SK-N-MC (cell line): ENCODE measurements at regions not wholly inside any gene's neighbourhood (a gene's known extent, or its start where the extent isn't known, plus 50 kb on each side); places are given as distances from the start of the nearest gene placed in this dataset.

ENCODE experiments used
- DNase-seq: peaks from one replicate; pipeline ENCODE4 v3.0.0-alpha.2; 2011; ENCODE audit warnings: low read depth, low spot score
- H3K27ac ChIP-seq: fragments of 200-600 bp; sonication (generic); 2 replicates; pipeline ENCODE4 v1.5.1; 2016; ENCODE audit warnings: mixed run types
- H3K36me3 ChIP-seq: fragments of 200-600 bp; sonication (generic); 2 replicates; pipeline ENCODE4 v1.6.1; 2017; ENCODE audit warnings: antibody characterized with exemption, low read length, mixed read lengths; ENCODE audit not compliant: insufficient read depth
- H3K4me3 ChIP-seq: fragments of 200-600 bp; sonication (generic); 2 replicates; pipeline ENCODE4 v1.5.1; 2016
- H3K9ac ChIP-seq: fragments of 200-600 bp; sonication (generic); 2 replicates; pipeline ENCODE4 v1.8.0; 2017; ENCODE audit warnings: mixed run types, mixed read lengths; ENCODE audit not compliant: insufficient read length
- H3K9me3 ChIP-seq: fragments of 200-600 bp; sonication (generic); 2 replicates; pipeline ENCODE4 v1.6.1; 2017; ENCODE audit warnings: low read depth, mild to moderate bottlenecking, antibody characterized with exemption, low read length, moderate library complexity, mixed read lengths
- EZH2 ChIP-seq: fragments of 200-600 bp; sonication (generic); IDR thresholded peaks from one replicate; pipeline ENCODE4 v1.6.1; 2017; ENCODE audit warnings: antibody characterized with exemption
- FOXP2 ChIP-seq: optimal IDR thresholded peaks from 2 replicates; pipeline ENCODE3; 2011; ENCODE audit warnings: mild to moderate bottlenecking, moderate library complexity; ENCODE audit not compliant: insufficient read depth; ENCODE audit errors: extremely low read length, control extremely low read depth
- POLR2AphosphoS5 ChIP-seq: IDR thresholded peaks from 2 replicates; pipeline ENCODE4 v1.6.1; 2012; ENCODE audit warnings: mild to moderate bottlenecking, low read depth, low read length, borderline replicate concordance

DNA sequence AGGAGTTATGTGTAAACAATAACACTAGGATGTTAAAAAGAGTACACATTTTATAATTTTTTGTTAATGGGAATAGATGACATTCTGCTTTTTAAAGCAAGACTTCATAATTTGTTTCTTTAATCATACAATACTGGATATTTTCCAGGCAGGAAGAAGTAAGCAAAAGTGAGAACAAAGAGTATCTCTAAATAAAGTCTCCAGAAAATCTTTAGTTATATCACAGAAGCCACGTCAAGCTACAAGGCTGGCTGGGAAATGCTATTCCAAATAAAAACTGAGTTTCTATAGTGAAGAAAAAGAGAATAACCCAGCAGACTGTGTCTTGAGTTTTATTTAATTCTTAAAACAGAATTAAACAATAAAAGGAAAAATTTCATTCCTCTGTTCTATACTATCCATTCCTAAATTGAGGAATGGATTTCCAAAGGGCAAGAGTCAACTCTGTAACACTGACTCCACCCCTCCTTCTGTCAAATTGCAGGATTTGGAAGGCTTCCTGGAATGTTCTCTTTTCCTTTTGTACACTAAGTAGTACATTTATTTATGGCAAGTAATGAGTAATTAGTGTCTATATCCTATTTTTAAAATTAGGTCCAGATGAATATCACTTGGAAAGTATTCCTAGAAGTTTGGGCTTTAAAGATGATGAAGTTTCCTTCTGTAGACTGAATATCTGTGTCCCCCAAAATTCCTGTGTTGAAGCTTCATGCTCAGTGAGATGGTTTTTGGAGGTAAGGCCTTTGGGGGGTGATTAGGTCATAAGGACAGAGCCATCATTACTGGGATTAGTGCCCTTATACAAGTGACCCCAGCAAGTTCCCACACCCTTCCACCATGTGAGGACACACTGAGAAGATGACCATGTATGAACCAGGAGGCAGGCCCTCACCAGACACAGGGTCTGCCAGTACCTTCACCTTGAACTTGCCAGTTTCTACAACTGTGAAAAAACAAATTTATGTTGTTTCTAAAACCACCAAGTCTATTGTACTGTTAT is 290.9 kb downstream of the CRPPA start:
- no peak overlapping the region for H3K4me3 ChIP-seq
- DNase-seq, result no peak
- H3K27ac ChIP-seq, result no peak overlapping the region
- no peak for TF ChIP-seq EZH2
- TF ChIP-seq FOXP2, result no peak
- TF ChIP-seq POLR2AphosphoS5, result no peak
- H3K9ac ChIP-seq, result no peak overlapping the region
- peaks cover 9% of the 10 kb centered on the region for H3K9me3 ChIP-seq
- H3K36me3 ChIP-seq, result no peaks in the 10 kb centered on the region

DNA sequence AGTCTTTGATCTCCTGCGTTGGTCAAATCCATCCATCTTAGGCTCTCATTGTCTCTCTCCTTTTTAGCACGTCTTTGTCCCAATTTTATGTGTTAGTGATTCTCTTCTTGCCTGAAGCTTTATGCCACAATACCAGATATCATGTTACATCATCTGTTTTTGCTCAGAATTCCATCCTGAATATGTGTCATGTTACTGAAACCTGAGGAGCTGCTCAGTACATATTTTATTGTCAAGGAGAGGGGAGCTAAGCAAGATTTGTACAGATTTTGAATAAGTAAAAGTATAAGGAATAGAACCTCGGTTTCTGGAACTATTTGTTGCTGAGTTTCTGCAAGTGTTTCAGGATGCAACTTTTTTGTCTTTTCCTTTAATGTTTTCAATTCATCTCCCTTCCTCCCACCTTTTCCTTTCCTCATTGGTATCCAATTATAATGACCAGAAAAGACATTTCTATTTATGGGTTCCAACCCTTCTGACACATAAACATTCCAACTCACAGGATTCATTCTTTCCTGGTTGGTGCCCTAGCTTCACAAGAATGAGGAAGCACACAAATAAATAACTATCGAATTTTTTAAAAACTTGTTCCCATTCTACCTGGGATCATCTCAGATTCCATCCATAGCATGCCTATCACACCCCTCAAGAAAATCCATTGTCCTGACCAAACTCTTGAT is 291.8 kb downstream of the CRPPA start:
- Histone ChIP-seq H3K9ac (no peak overlapping the region), H3K4me3 (0 out of 2 replicates have a peak overlapping the region, but pooled peaks have one; percentile 24), H3K27ac (no peak overlapping the region), H3K36me3 (no peaks in the 10 kb centered on the region), H3K9me3 (peaks cover 9% of the 10 kb centered on the region)
- DNase-seq, result no peak
- TF ChIP-seq EZH2, result no peak
- TF ChIP-seq POLR2AphosphoS5, result no peak
- no peak for TF ChIP-seq FOXP2

DNA sequence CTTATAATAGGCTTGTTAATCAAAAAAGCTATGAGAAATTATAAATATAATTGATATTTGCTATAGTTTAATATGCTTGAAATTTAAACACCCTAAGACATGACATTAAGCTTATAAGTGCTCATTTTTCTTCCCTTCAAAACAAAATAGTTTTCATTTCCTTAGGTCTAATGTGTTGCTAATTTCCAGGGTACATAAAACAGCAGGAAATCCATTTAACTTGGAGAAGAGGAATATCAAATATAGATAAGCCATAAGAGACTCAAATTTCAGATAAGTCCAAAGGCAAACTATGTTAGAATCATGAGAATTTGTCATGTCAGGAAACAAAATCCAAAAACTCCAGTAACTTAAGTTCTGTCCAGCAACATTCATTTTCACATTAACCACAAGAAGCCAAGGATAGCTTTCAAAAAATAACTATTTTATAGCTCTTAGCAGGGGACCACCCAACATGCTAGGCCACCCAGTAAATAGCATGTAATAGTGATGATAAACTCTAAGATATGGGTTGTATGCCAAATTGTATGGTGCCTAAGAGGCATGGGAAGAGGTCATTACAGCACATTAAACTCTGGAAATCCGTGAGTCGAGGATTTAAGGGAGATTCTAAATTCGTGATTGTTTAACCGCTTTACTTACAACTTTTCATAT is 298.1 kb downstream of the CRPPA start:
- no peaks in the 10 kb centered on the region for H3K36me3 ChIP-seq
- DNase-seq, result peak; percentile 42
- H3K9ac ChIP-seq, result no peak overlapping the region
- no peak overlapping the region for H3K27ac ChIP-seq
- H3K4me3 ChIP-seq, result no peak overlapping the region
- no peak for TF ChIP-seq EZH2
- TF ChIP-seq FOXP2, result no peak
- peak; percentile 53; the same call in 1 of the 2 replicates for TF ChIP-seq POLR2AphosphoS5
- H3K9me3 ChIP-seq, result peaks cover 9% of the 10 kb centered on the region

DNA sequence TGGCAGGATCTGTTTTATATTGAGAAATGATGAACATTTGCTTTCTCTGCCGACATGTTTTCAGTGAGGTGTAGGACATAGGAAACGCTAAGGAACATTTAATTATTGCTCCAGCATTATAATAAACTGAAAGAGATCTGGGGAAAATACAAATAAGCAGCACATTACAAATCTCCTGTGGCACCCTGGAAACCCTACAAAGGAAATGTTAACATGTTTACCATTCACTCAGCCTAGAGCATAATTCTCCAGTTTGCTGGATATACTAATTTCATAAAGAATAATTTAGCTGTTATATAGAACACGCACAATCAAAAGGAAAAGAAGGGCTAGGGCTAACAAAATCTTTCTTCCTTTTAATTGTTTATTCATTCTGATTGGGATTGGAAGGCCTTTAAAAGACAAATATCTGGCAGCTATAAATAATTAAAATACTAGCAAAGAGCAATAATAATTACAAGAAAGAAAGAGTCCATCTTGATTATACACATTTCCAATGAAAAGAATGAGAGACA is 299.4 kb downstream of the CRPPA start:
- Histone ChIP-seq H3K27ac (no peak overlapping the region), H3K4me3 (no peak overlapping the region), H3K9ac (no peak overlapping the region), H3K36me3 (no peaks in the 10 kb centered on the region), H3K9me3 (peaks cover 5% of the 10 kb centered on the region)
- DNase-seq, result no peak
- TF ChIP-seq POLR2AphosphoS5 (no peak), FOXP2 (no peak), EZH2 (no peak)

DNA sequence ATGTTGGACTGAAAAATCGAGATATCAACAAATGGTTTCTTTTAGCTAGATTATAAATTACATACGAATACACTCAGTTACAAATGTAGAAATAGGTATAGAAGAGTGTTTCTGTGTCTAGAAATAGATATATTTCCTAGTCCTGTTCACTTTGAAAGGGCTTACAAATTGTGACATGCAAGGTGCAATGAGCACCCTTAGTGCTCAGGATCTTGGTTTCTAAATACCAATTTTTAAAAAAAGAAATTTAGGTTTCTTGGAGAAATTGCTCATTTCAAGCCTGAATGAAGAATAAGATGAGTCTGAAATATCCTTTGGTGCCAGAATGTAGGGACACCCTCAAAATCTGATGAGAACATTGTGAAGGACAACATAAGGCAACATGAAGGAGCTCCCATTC is 306.0 kb downstream of the CRPPA start:
- Histone ChIP-seq H3K36me3 (peaks cover 3% of the 10 kb centered on the region; the same call in 1 of the 2 replicates), H3K27ac (no peak overlapping the region), H3K9me3 (0 out of 2 replicates have a peak, but pooled peaks cover 4% of the 10 kb centered on the region), H3K9ac (no peak overlapping the region), H3K4me3 (no peak overlapping the region)
- DNase-seq, result no peak
- no peak for TF ChIP-seq POLR2AphosphoS5
- no peak for TF ChIP-seq FOXP2
- no peak for TF ChIP-seq EZH2

DNA sequence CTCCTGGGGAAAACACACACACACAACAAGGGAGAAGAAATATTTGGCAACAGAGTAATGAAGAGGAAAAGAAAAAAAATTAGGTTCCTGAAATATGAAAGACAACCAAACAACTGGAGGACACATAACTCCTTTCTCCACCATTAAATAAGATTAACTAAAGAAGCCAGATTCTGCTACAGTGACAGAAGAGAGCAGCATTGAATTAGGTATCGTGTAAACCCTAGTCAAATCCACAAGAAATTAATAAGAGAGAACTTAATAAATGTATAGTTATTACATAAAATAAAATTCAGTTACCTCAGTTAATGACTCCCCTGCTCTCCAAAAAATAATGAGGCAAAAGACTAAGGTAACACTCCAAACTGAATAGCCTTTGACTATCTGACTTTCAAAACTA is 306.7 kb downstream of the CRPPA start:
- Histone ChIP-seq H3K9ac (no peak overlapping the region), H3K4me3 (no peak overlapping the region), H3K27ac (no peak overlapping the region), H3K9me3 (0 out of 2 replicates have a peak, but pooled peaks cover 4% of the 10 kb centered on the region), H3K36me3 (peaks cover 3% of the 10 kb centered on the region; the same call in 1 of the 2 replicates)
- TF ChIP-seq POLR2AphosphoS5 (no peak), EZH2 (no peak), FOXP2 (no peak)
- DNase-seq, result no peak

DNA sequence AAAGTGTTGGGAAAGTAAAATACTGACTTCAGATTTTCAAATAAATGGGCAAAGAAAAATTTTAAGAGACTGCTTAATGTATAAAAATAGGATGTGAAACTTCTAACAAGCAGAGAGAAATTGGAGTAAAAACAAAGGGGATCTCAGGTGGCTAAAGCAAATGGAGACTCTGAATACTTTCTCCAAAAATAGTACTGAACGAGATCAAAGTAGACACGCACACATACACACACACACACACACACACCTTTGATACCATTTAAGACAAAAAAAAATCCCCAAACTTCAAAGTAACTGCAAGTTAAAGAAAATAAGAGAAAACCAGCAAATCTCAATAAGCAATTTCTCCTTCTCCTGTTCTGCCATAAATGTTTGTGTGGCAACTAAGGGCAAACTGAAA is 307.3 kb downstream of the CRPPA start:
- no peak for DNase-seq
- Histone ChIP-seq H3K36me3 (peaks cover 3% of the 10 kb centered on the region; the same call in 1 of the 2 replicates), H3K9ac (no peak overlapping the region), H3K27ac (no peak overlapping the region), H3K9me3 (peaks cover 7% of the 10 kb centered on the region; the same call in 1 of the 2 replicates), H3K4me3 (no peak overlapping the region)
- TF ChIP-seq EZH2, result no peak
- TF ChIP-seq POLR2AphosphoS5, result no peak
- TF ChIP-seq FOXP2, result no peak

DNA sequence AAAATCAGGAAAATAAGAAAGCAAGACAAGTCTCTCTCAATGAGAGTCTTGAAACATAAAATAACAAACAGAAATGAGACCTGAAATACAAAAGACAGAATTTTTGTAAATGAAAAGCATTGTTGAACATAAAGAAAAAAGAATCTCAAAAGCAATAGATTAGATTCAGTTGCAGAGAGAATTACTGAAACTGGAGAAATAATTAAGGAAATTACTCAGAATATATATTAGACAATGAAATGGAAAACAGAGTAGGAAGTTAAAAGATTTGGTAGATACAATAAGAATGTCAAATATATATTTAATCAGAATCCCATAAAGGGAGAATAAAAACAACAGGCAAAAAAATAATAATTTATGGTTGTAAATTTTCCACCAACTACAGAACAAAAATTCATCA is 308.3 kb downstream of the CRPPA start:
- TF ChIP-seq EZH2 (no peak), POLR2AphosphoS5 (no peak), FOXP2 (no peak)
- no peak overlapping the region for H3K9ac ChIP-seq
- H3K36me3 ChIP-seq, result peaks cover 3% of the 10 kb centered on the region; the same call in 1 of the 2 replicates
- DNase-seq, result no peak
- H3K4me3 ChIP-seq, result no peak overlapping the region
- H3K9me3 ChIP-seq, result peaks cover 12% of the 10 kb centered on the region; the same call in 1 of the 2 replicates
- H3K27ac ChIP-seq, result no peak overlapping the region
